Stimulated activated CD4-positive, alpha-beta T cell treated with anti-CD3 and anti-CD28 coated beads, Interleukin-4, amount 100 ng/mL, for 1 hour (primary cell): ENCODE measurements at regions not wholly inside any gene's neighbourhood (a gene's known extent, or its start where the extent isn't known, plus 50 kb on each side); places are given as distances from the start of the nearest gene placed in this dataset.
A peak's percentile ranks its signal among the peaks of the same experiment; 100 is the strongest.
"Not testable (repeated sequence)": the region's sequence is repeated elsewhere in the genome, so short reads cannot be mapped to it uniquely, and the experiment has no call there.

Experiments used
- DNase-seq: peaks from one replicate; pipeline ENCODE4 v3.0.0-alpha.2; 2020

GRCh38 chr11:69220561-69221051, 64.9 kb downstream of the SMIM38 start:
- DNase-seq = no peak

- no peak for DNase-seq
These were observed 65.4 kb downstream of the SMIM38 start for GRCh38 chr11:69221086-69221485.

- DNase-seq = not testable (repeated sequence)
These were observed 65.9 kb downstream of the SMIM38 start for GRCh38 chr11:69221636-69222035.

GRCh38 chr11:69227271-69227670, 66.7 kb upstream of the MYEOV start:
- DNase-seq = no peak

- no peak for DNase-seq
These were observed 64.4 kb upstream of the MYEOV start for GRCh38 chr11:69229511-69229910.

- DNase-seq = no peak
These were observed 63.0 kb upstream of the MYEOV start for GRCh38 chr11:69230856-69231425.

GRCh38 chr11:69231466-69232018, 62.4 kb upstream of the MYEOV start:
- no peak for DNase-seq

- no peak for DNase-seq
These were observed 60.9 kb upstream of the MYEOV start for GRCh38 chr11:69232821-69233743.

GRCh38 chr11:69233744-69234570, 60.0 kb upstream of the MYEOV start:
- DNase-seq = no peak

- DNase-seq = no peak
These were observed 58.9 kb upstream of the MYEOV start for GRCh38 chr11:69234740-69235710.

GRCh38 chr11:69238573-69239351, 55.2 kb upstream of the MYEOV start:
- DNase-seq = peak; percentile 13

- no peak for DNase-seq
These were observed 54.3 kb upstream of the MYEOV start for GRCh38 chr11:69239641-69240040.

- DNase-seq = no peak
These were observed 53.5 kb upstream of the MYEOV start for GRCh38 chr11:69240332-69241074.

GRCh38 chr11:69241075-69241740, 52.7 kb upstream of the MYEOV start:
- no peak for DNase-seq

GRCh38 chr11:69241844-69242243, 52.1 kb upstream of the MYEOV start:
- no peak for DNase-seq

GRCh38 chr11:69242266-69242920, 51.6 kb upstream of the MYEOV start:
- no peak for DNase-seq

- no peak for DNase-seq
These were observed 50.3 kb upstream of the MYEOV start for GRCh38 chr11:69243496-69244200.
